ENCODE measurements at regions not wholly inside any gene's neighbourhood (a gene's known extent, or its start where the extent isn't known, plus 50 kb on each side); places are given as distances from the start of the nearest gene placed in this dataset.

- no peak for DNase-seq (ENCODE audit: low read depth in 1 of 2, low spot score in 2 of 2)
- FAIRE-seq = no peak
- H2AFZ ChIP-seq (ENCODE audit: low read length) = no peak overlapping the region
- H3K4me2 ChIP-seq (ENCODE audit: insufficient read depth in 1 of 2, low read depth in 2 of 2, low read length in 2 of 2) = no peak overlapping the region
- no peak overlapping the region for H3K9ac ChIP-seq (replicated peaks in 1 of 4; ENCODE audit: extremely low read depth in 1 of 4, low read depth in 3 of 4, low read length in 3 of 4)
- H3K79me2 ChIP-seq (ENCODE audit: control insufficient read depth in 1 of 2, insufficient read depth in 2 of 2, low read length in 2 of 2) = no peaks in the 10 kb centered on the region
- no peak overlapping the region for H4K5ac ChIP-seq (ENCODE audit: insufficient read length, low read depth, low read length)
- H3K4me3 ChIP-seq (ENCODE audit: extremely low read depth in 1 of 4, insufficient read depth in 2 of 4, low read depth in 3 of 4, low read length in 4 of 4) = no peak overlapping the region
- no peak overlapping the region for H4K8ac ChIP-seq (ENCODE audit: extremely low read depth, insufficient read depth, low read length)
- ChIA-PET CTCF (ENCODE audit: partially characterized antibody) (no interaction called here), POLR2A (ENCODE audit: partially characterized antibody) (no interaction called here)
- H4K20me1 ChIP-seq (replicated peaks in 1 of 2; ENCODE audit: control insufficient read depth in 1 of 2, insufficient read depth in 2 of 2, low read length in 2 of 2) = no peaks in the 10 kb centered on the region
- no peak overlapping the region for H2AK5ac ChIP-seq (ENCODE audit: low read depth, low read length)
- H3K18ac ChIP-seq (ENCODE audit: extremely low read depth, low read length) = no peak overlapping the region
- H3K79me1 ChIP-seq (ENCODE audit: low read depth, low read length) = no peaks in the 10 kb centered on the region
- H2BK20ac ChIP-seq (ENCODE audit: low read length) = no peak overlapping the region
- H3K23me2 ChIP-seq (ENCODE audit: low read depth, low read length) = no peaks in the 10 kb centered on the region
- H2BK15ac ChIP-seq (ENCODE audit: low read length) = no peak overlapping the region
- no peak for TF ChIP-seq SRF (IDR thresholded peaks at IDR 0.05; ENCODE audit: low read depth, low read length)
- no peak overlapping the region for H3K56ac ChIP-seq (replicated peaks; ENCODE audit: insufficient read length, low read depth, low read length)
- H3K36me3 ChIP-seq (ENCODE audit: control insufficient read depth in 2 of 4, insufficient read depth in 4 of 4, low read length in 3 of 4) = no peaks in the 10 kb centered on the region
- H3K14ac ChIP-seq (ENCODE audit: insufficient read length) = no peak overlapping the region
- no peaks in the 10 kb centered on the region for H3K9me3 ChIP-seq (ENCODE audit: insufficient read depth in 2 of 2, low read depth in 1 of 2, low read length in 1 of 2)
- no peak overlapping the region for H3K27ac ChIP-seq (ENCODE audit: low read depth, low read length)
- H3K4ac ChIP-seq (replicated peaks; ENCODE audit: insufficient read length, low read depth, low read length) = no peak overlapping the region
- H2BK120ac ChIP-seq (replicated peaks; ENCODE audit: low read depth, low read length) = no peak overlapping the region
- no peak overlapping the region for H4K91ac ChIP-seq (replicated peaks; ENCODE audit: insufficient read length, low read length)
- no peaks in the 10 kb centered on the region for H3K27me3 ChIP-seq (replicated peaks in 1 of 4; ENCODE audit: control insufficient read depth in 3 of 4, extremely low read depth in 1 of 4, insufficient read depth in 3 of 4, low read length in 3 of 4)
- H3K23ac ChIP-seq (ENCODE audit: insufficient read length) = no peak overlapping the region
- peaks cover 0 to 4% (median 1%) of the 10 kb centered on the region in 4 experiments; a peak in 5 of 7 replicates for H3K4me1 ChIP-seq (replicated peaks in 1 of 4; ENCODE audit: control insufficient read depth in 3 of 4, insufficient read depth in 4 of 4, low read length in 3 of 4)
- H2BK5ac ChIP-seq (ENCODE audit: low read depth, low read length) = no peak overlapping the region
- H2BK12ac ChIP-seq (ENCODE audit: low read depth, low read length) = no peak overlapping the region
Observed at GRCh38 chr1:173405281-173405680, 71.9 kb upstream of the PRDX6 start.

All from H1 (cell line).